A549 (cell line): ENCODE measurements at regions not wholly inside any gene's neighbourhood (a gene's known extent, or its start where the extent isn't known, plus 50 kb on each side); places are given as distances from the start of the nearest gene placed in this dataset.

ENCODE experiments used
- ATAC-seq, 2 experiments: fragments of 200-7000 bp in 1 of 2; fragments of >200 bp in 1 of 2; cut with Nextera tagmentation in 1 of 2; cut with Tn5 transposase in 1 of 2; 3 replicates each; pipeline versions ENCODE4 v1.8.0 to v1.9.1; 2018 to 2020; ENCODE audit warnings: mild to moderate bottlenecking in 1 of 2, moderate library complexity in 1 of 2
- CTCF ChIA-PET: fragments of 300-600 bp; sonication (Branson Sonifier 250); formaldehyde crosslinking; extraction: SDS; loops from one replicate; lab custom pipeline; 2021; ENCODE audit warnings: antibody characterized with exemption, inconsistent platforms; lab: Yijun Ruan, JAX
- POLR2A ChIA-PET: fragments of 350-600 bp; formaldehyde crosslinking; extraction: SDS; loops from one replicate; lab custom pipeline; 2021; ENCODE audit warnings: antibody characterized with exemption, inconsistent platforms; lab: Yijun Ruan, JAX
- DNase-seq, 2 experiments: peaks; one replicate each; pipeline versions ENCODE4 v3.0.0 to v3.0.0-alpha.2; 2011 to 2016; ENCODE audit warnings: low read depth in 1 of 2, low spot score in 1 of 2
- FAIRE-seq: peaks from 2 replicates; lab custom pipeline; 2011; peaks lifted over from hg19 to GRCh38; lab: Jason Lieb, UNC
- H3K27ac ChIP-seq, 2 experiments: fragments of >200 bp; sonication (Bioruptor Twin); formaldehyde crosslinking; 3 replicates each; pipeline ENCODE4 v1.5.1; 2016 to 2017
- H3K4me1 ChIP-seq: fragments of >200 bp; sonication (Bioruptor Twin); formaldehyde crosslinking; 3 replicates; pipeline ENCODE4 v1.6.1; 2016
- H3K4me2 ChIP-seq: fragments of >200 bp; sonication (Bioruptor Twin); formaldehyde crosslinking; 3 replicates; pipeline ENCODE4 v1.6.1; 2016
- H3K4me3 ChIP-seq: fragments of >200 bp; sonication (Bioruptor Twin); formaldehyde crosslinking; 3 replicates; pipeline ENCODE4 v1.5.1; 2016
- H3K9me3 ChIP-seq: fragments of >200 bp; sonication (Bioruptor Twin); formaldehyde crosslinking; 3 replicates; pipeline ENCODE4 v1.6.1; 2016
- ATOH8 ChIP-seq: fragments of 250-450 bp; sonication (Bioruptor Pico); IDR thresholded peaks from 2 replicates; pipeline ENCODE4 v1.5.0; 2020; ENCODE audit warnings: low read depth, mild to moderate bottlenecking, moderate library complexity
- BHLHE40 ChIP-seq: IDR thresholded peaks from 2 replicates; pipeline ENCODE4 v1.6.1; 2012; ENCODE audit warnings: low read depth, low read length, inconsistent platforms
- CHD2 ChIP-seq: fragments of 150-350 bp; IDR thresholded peaks from 2 replicates; pipeline ENCODE4 v1.6.1; 2014; ENCODE audit warnings: low read length; ENCODE audit not compliant: partially characterized antibody
- CHD4 ChIP-seq: fragments of 200-600 bp; sonication (generic); IDR thresholded peaks from 2 replicates; pipeline ENCODE4 v1.6.1; 2016; ENCODE audit warnings: antibody characterized with exemption, mild to moderate bottlenecking, borderline replicate concordance
- CTCF ChIP-seq: fragments of >200 bp; sonication (Bioruptor Twin); formaldehyde crosslinking; IDR thresholded peaks from 3 replicates; pipeline ENCODE4 v1.5.1; 2016
- EHF ChIP-seq: fragments of 250-450 bp; sonication (Bioruptor Pico); IDR thresholded peaks from 2 replicates; pipeline ENCODE4 v1.5.0; 2020; ENCODE audit warnings: mild to moderate bottlenecking
- EHMT2 ChIP-seq: fragments of 200-600 bp; sonication (generic); IDR thresholded peaks from 2 replicates; pipeline ENCODE4 v1.6.1; 2016; ENCODE audit warnings: antibody characterized with exemption, low read depth, mild to moderate bottlenecking, moderate library complexity
- EP300 ChIP-seq, 2 experiments: fragments of >200 bp; sonication (Bioruptor Twin); formaldehyde crosslinking; IDR thresholded peaks; 2 replicates in 1 of 2; 3 replicates in 1 of 2; pipeline ENCODE4 v1.6.1; 2016 to 2017
- ESRRA ChIP-seq: fragments of 150-350 bp; IDR thresholded peaks from 2 replicates; pipeline ENCODE4 v1.6.1; 2014; ENCODE audit warnings: mild to moderate bottlenecking, low read length, borderline replicate concordance
- FOSL2 ChIP-seq, 2 experiments: fragments of 450-650 bp in 1 of 2; fragments of >200 bp in 1 of 2; sonication (Bioruptor Twin) in 1 of 2; formaldehyde crosslinking; IDR thresholded peaks; 2 replicates each; pipeline versions ENCODE4 v1.5.0 to v1.6.1; 2016 to 2020; ENCODE audit warnings: mild to moderate bottlenecking in 1 of 2, moderate library complexity in 1 of 2
- FOXS1 ChIP-seq: fragments of 250-450 bp; sonication (Bioruptor Pico); IDR thresholded peaks from 2 replicates; pipeline ENCODE4 v1.5.0; 2020; ENCODE audit warnings: mild to moderate bottlenecking, moderate library complexity
- HMGXB4 ChIP-seq: fragments of 250-450 bp; sonication (Bioruptor Pico); IDR thresholded peaks from 2 replicates; pipeline ENCODE4 v1.5.0; 2021; ENCODE audit warnings: mild to moderate bottlenecking, moderate library complexity, borderline replicate concordance
- JUNB ChIP-seq: fragments of >200 bp; sonication (Bioruptor Twin); formaldehyde crosslinking; IDR thresholded peaks from 2 replicates; pipeline ENCODE4 v1.6.1; 2016
- NPAS2 ChIP-seq: fragments of 250-450 bp; sonication (Bioruptor Pico); IDR thresholded peaks from 2 replicates; pipeline ENCODE4 v1.8.0; 2022; ENCODE audit warnings: mild to moderate bottlenecking, moderate library complexity, borderline replicate concordance
- PBX3 ChIP-seq: IDR thresholded peaks from 2 replicates; pipeline ENCODE4 v1.6.1; 2012
- POLR2A ChIP-seq: IDR thresholded peaks from 2 replicates; pipeline ENCODE4 v1.6.1; 2012; ENCODE audit warnings: mild to moderate bottlenecking, low read length
- POLR2AphosphoS2 ChIP-seq: conservative IDR thresholded peaks from 2 replicates; pipeline ENCODE4 v1.6.1; 2012; ENCODE audit warnings: low read length, improper control_type of control experiment, inconsistent platforms
- RCOR1 ChIP-seq: fragments of 150-350 bp; IDR thresholded peaks from 2 replicates; pipeline ENCODE4 v1.6.1; 2014; ENCODE audit warnings: antibody characterized with exemption, low read length, low read depth
- RFX5 ChIP-seq: fragments of 450-650 bp; IDR thresholded peaks from 2 replicates; pipeline ENCODE4 v1.7.1; 2014; ENCODE audit warnings: antibody characterized with exemption, mild to moderate bottlenecking, moderate library complexity
- RNF2 ChIP-seq: fragments of 200-600 bp; sonication (generic); IDR thresholded peaks from 2 replicates; pipeline ENCODE4 v1.6.1; 2016; ENCODE audit warnings: low read depth, mild to moderate bottlenecking, antibody characterized with exemption, moderate library complexity, borderline replicate concordance
- SREBF2 ChIP-seq: fragments of 450-650 bp; IDR thresholded peaks from 2 replicates; pipeline ENCODE4 v1.6.1; 2014; ENCODE audit warnings: mild to moderate bottlenecking, moderate library complexity
- TP53 ChIP-seq: fragments of 250-450 bp; sonication (Bioruptor Pico); IDR thresholded peaks from 2 replicates; pipeline ENCODE4 v1.5.0; 2021; ENCODE audit warnings: mild to moderate bottlenecking, moderate library complexity
- USF2 ChIP-seq: fragments of 450-650 bp; IDR thresholded peaks from 2 replicates; pipeline ENCODE4 v1.6.1; 2014; ENCODE audit warnings: antibody characterized with exemption
- WGBS: methylation state at CpG from one replicate; pipeline ENCODE4 v1.1.6; 2017; ENCODE audit errors: missing lambda C conversion rate; 5-methylcytosine and 5-hydroxymethylcytosine counted together
- TF ChIP-seq, protein P1 (sequence below): fragments of >200 bp; sonication (Bioruptor Twin); formaldehyde crosslinking; IDR thresholded peaks from 2 replicates; pipeline ENCODE4 v1.6.1; 2016

DNA sequence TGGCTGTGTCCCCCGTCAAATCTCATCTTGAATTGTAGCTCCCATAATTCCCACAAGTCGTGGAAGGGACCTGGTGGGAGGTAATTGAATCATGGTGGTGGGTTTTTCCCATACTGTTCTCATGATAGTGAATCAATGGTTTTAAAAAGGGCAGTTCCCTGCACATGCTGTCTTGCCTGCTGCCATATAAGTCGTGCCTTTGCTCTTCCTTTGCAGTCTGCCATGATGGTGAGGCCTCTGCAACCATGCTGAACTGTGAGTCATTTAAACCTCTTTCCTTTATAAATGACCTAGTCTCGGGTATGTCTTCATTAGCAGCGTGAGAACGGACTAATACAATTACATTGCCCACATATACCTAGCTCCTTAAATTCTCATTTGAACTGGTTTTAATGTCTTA is 353.0 kb upstream of the KLF4 start:
- Histone ChIP-seq H3K27ac (no peak overlapping the region), H3K4me3 (no peak overlapping the region), H3K4me2 (no peak overlapping the region), H3K4me1 (no peaks in the 10 kb centered on the region), H3K9me3 (no peaks in the 10 kb centered on the region)
- no peak for TF ChIP-seq USF2
- no peak for TF ChIP-seq EHF (CRISPR knock-in tag)
- TF ChIP-seq EHMT2: no peak
- TF ChIP-seq TP53 (CRISPR knock-in tag): no peak
- TF ChIP-seq NPAS2 (CRISPR knock-in tag): no peak
- TF ChIP-seq EP300 (IDR thresholded peaks at IDR 0.05): no peak
- TF ChIP-seq RNF2: no peak
- TF ChIP-seq CTCF: no peak
- ChIA-PET CTCF (interaction anchor here (0.6 to 1.1 kb wide), 2 partner anchors 16 to 56 kb away, joined by 3 read pairs; no protein-coding TSS in a partner anchor), POLR2A (no interaction called here)
- DNase-seq (no peak), FAIRE-seq (no peak), ATAC-seq (no peak)
- 55% methylated on average over 6 of the region's 6 CpGs for WGBS

DNA sequence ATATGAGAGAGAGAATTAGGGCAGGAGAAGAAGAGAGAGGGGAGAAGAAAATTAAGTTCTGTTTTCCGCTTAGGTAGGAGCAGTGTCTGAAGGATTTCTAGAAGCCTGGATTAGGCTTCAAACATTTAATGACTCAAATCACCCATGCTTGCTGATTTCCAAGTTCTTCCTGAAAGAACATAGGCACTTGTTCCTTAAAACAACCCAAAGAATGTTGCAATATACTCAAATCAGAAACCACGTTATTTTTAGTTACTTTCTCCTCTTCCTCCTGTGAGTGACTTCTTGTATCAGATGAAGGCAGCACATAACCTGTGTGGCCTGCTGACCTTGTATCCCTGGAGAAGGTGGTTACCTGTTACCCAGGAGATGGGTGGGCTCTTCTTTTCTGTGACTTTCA is 351.5 kb upstream of the KLF4 start:
- ChIA-PET POLR2A (no interaction called here), CTCF (interaction anchor here (1.7 kb wide), 1 partner anchor 431 kb away, joined by 3 read pairs; no protein-coding TSS in a partner anchor)
- H3K9me3 ChIP-seq: no peaks in the 10 kb centered on the region
- TF ChIP-seq, protein P1, sequence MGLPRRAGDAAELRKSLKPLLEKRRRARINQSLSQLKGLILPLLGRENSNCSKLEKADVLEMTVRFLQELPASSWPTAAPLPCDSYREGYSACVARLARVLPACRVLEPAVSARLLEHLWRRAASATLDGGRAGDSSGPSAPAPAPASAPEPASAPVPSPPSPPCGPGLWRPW: no peak
- TF ChIP-seq RFX5 (no peak), FOSL2 (IDR thresholded peaks at IDR 0.05) (no peak), FOSL2 (CRISPR knock-in tag; IDR thresholded peaks at IDR 0.05) (no peak), SREBF2 (no peak), CHD4 (no peak), BHLHE40 (no peak), USF2 (no peak), RNF2 (no peak), HMGXB4 (CRISPR knock-in tag) (no peak)
- no peaks in the 10 kb centered on the region for H3K4me1 ChIP-seq
- FAIRE-seq (no peak), DNase-seq (no peak), ATAC-seq (no peak)
- no peak overlapping the region for H3K27ac ChIP-seq
- H3K4me2 ChIP-seq: no peak overlapping the region
- WGBS: 87% methylated on average over 2 of the region's 2 CpGs
- no peak overlapping the region for H3K4me3 ChIP-seq

DNA sequence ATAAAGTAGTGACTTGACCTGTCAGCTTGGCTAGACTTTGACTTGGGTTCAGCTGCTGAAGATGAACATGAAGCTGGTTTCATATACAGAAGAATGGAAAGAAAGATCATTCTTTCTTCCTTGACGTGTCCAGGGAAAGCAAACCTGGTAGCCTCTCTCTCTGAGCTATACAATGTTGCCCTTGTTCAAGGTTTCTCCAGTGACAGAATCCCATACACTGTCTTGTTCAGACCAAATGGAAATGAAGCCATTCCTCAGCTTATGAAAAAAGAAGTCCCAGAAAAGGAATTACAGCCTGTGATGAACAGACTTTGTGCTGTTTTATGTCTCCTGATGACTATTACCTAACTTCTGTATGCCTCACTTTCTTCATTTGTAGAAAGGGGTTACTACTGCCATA is 349.8 kb upstream of the KLF4 start:
- Histone ChIP-seq H3K9me3 (no peaks in the 10 kb centered on the region), H3K4me3 (no peak overlapping the region), H3K27ac (no peak overlapping the region), H3K4me1 (no peaks in the 10 kb centered on the region)
- no peak for ATAC-seq
- CTCF ChIA-PET: interaction anchor here (0.7 to 1.5 kb wide), 4 partner anchors 13 to 392 kb away, joined by 3 read pairs; no protein-coding TSS in a partner anchor
- no peak for DNase-seq
- FAIRE-seq: no peak
- TF ChIP-seq POLR2AphosphoS2: no peak
- no peak for TF ChIP-seq PBX3
- no peak for TF ChIP-seq POLR2A
- TF ChIP-seq FOXS1 (CRISPR knock-in tag): no peak
- TF ChIP-seq ESRRA: no peak
- no peak for TF ChIP-seq EHF (CRISPR knock-in tag)
- no peak for TF ChIP-seq ATOH8
- TF ChIP-seq RCOR1: no peak
- no peak for TF ChIP-seq JUNB
- TF ChIP-seq CHD2: no peak
- TF ChIP-seq, all 56 proteins: peak for 0
- no peak overlapping the region for H3K4me2 ChIP-seq
- POLR2A ChIA-PET: interaction anchor here (0.5 kb wide), 1 partner anchor 126 kb away, joined by 4 read pairs; no protein-coding TSS in a partner anchor
- 83% methylated on average over 1 of the region's 1 CpG for WGBS
